ENCODE measurements at regions not wholly inside any gene's neighbourhood (a gene's known extent, or its start where the extent isn't known, plus 50 kb on each side); places are given as distances from the start of the nearest gene placed in this dataset.
"Not testable (repeated sequence)": the region's sequence is repeated elsewhere in the genome, so short reads cannot be mapped to it uniquely, and the experiment has no call there.

DNA sequence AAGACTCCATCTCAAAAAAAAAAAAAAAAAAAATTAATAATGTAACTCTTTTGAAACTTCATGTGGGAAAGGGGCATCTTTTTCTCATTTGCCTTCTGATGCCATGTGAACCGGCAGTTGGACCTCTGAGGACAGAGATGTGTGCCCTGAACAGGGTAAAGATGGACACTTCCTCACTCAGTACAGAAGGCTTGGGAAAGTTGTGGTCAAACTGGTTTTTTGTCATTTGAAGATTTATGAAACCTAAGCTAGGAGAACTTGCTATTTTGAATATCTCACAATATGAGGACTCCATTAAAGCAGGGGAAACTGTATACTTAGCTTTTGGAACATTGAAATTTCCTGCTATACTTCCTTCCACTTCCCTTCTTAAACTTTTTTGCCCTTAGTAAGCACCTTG, 147.5 kb upstream of the ALDH1B1 start:
- Histone ChIP-seq H3K36me3 (ENCODE audit: control insufficient read depth, insufficient read depth, low read length) (no peaks in the 10 kb centered on the region), H2BK120ac (ENCODE audit: low read depth, low read length) (no peak overlapping the region), H3K56ac (ENCODE audit: low read length) (no peak overlapping the region), H3K27me3 (ENCODE audit: insufficient read depth, low read length, poor library complexity) (no peaks in the 10 kb centered on the region), H3K4me2 (ENCODE audit: low read length) (no peak overlapping the region), H3K4me1 (ENCODE audit: control insufficient read depth, low read depth, low read length) (no peaks in the 10 kb centered on the region), H3K4ac (ENCODE audit: low read depth, low read length) (no peak overlapping the region), H2AK5ac (ENCODE audit: low read length) (no peak overlapping the region), H3K27ac (ENCODE audit: low read depth, low read length) (no peak overlapping the region), H2BK15ac (replicated peaks; ENCODE audit: low read depth) (no peak overlapping the region), H3K79me1 (ENCODE audit: low read length) (no peaks in the 10 kb centered on the region), H3K79me2 (ENCODE audit: control insufficient read depth, insufficient read depth, low read length) (no peaks in the 10 kb centered on the region), H4K8ac (ENCODE audit: low read depth, low read length) (no peak overlapping the region), H3K23ac (ENCODE audit: low read length) (no peak overlapping the region), H3K9ac (ENCODE audit: low read length) (no peak overlapping the region), H2BK5ac (ENCODE audit: low read length) (no peak overlapping the region), H4K5ac (ENCODE audit: low read length) (no peak overlapping the region), H3K4me3 (ENCODE audit: low read length) (no peak overlapping the region), H3K18ac (ENCODE audit: low read length) (no peak overlapping the region)
- no peak for DNase-seq
- WGBS (ENCODE audit: extremely low coverage, insufficient coverage, low lambda C conversion rate) = no CpG with 5 or more reads among the region's 1 CpG

DNA sequence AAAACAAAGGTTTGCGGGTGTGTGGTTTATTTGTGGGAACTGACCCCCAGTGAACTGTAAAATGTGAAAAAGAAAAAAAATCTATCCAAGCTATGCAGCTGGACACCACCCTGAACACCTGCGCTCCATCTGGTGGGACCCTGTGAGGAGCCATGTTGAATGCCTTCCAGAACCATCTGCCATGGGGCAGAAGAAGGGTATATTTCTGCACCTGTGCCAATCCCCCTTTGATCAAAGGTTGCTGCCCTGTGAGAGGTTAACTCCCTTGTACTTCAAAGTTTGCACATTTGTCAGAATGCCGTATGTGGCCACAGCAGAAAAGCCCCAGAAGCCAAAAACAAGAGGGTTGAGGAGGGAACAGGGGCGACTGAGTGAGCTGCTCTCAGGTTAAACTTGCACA, 148.5 kb upstream of the ALDH1B1 start:
- H3K79me1 ChIP-seq (ENCODE audit: low read length) = no peaks in the 10 kb centered on the region
- no peak for DNase-seq
- no CpG with 5 or more reads among the region's 4 CpGs for WGBS (ENCODE audit: extremely low coverage, insufficient coverage, low lambda C conversion rate)
- H3K4ac ChIP-seq (ENCODE audit: low read depth, low read length) = no peak overlapping the region
- no peak overlapping the region for H4K8ac ChIP-seq (ENCODE audit: low read depth, low read length)
- H3K18ac ChIP-seq (ENCODE audit: low read length) = no peak overlapping the region
- H3K9ac ChIP-seq (ENCODE audit: low read length) = no peak overlapping the region
- no peak overlapping the region for H3K27ac ChIP-seq (ENCODE audit: low read depth, low read length)
- no peak overlapping the region for H2BK120ac ChIP-seq (ENCODE audit: low read depth, low read length)
- H3K36me3 ChIP-seq (ENCODE audit: control insufficient read depth, insufficient read depth, low read length) = no peaks in the 10 kb centered on the region
- H3K4me3 ChIP-seq (ENCODE audit: low read length) = no peak overlapping the region
- H3K79me2 ChIP-seq (ENCODE audit: control insufficient read depth, insufficient read depth, low read length) = no peaks in the 10 kb centered on the region
- H3K56ac ChIP-seq (ENCODE audit: low read length) = no peak overlapping the region
- no peak overlapping the region for H2BK15ac ChIP-seq (replicated peaks; ENCODE audit: low read depth)
- no peaks in the 10 kb centered on the region for H3K27me3 ChIP-seq (ENCODE audit: insufficient read depth, low read length, poor library complexity)
- no peak overlapping the region for H2AK5ac ChIP-seq (ENCODE audit: low read length)
- no peak overlapping the region for H2BK5ac ChIP-seq (ENCODE audit: low read length)
- no peak overlapping the region for H3K23ac ChIP-seq (ENCODE audit: low read length)
- no peak overlapping the region for H3K4me2 ChIP-seq (ENCODE audit: low read length)
- no peak overlapping the region for H4K5ac ChIP-seq (ENCODE audit: low read length)
- no peaks in the 10 kb centered on the region for H3K4me1 ChIP-seq (ENCODE audit: control insufficient read depth, low read depth, low read length)

GRCh38 chr9:38242151-38242550, 150.4 kb upstream of the ALDH1B1 start:
- H3K23ac ChIP-seq (ENCODE audit: low read length); H3K9ac ChIP-seq (ENCODE audit: low read length); H2BK120ac ChIP-seq (ENCODE audit: low read depth, low read length); H3K79me1 ChIP-seq (ENCODE audit: low read length); H3K4me1 ChIP-seq (ENCODE audit: control insufficient read depth, low read depth, low read length); H3K4me2 ChIP-seq (ENCODE audit: low read length); H3K4me3 ChIP-seq (ENCODE audit: low read length); H2AK5ac ChIP-seq (ENCODE audit: low read length); H2BK5ac ChIP-seq (ENCODE audit: low read length); H4K5ac ChIP-seq (ENCODE audit: low read length); H3K36me3 ChIP-seq (ENCODE audit: control insufficient read depth, insufficient read depth, low read length); H3K79me2 ChIP-seq (ENCODE audit: control insufficient read depth, insufficient read depth, low read length); H4K8ac ChIP-seq (ENCODE audit: low read depth, low read length); H3K27me3 ChIP-seq (ENCODE audit: insufficient read depth, low read length, poor library complexity); H3K18ac ChIP-seq (ENCODE audit: low read length); H3K4ac ChIP-seq (ENCODE audit: low read depth, low read length); H3K56ac ChIP-seq (ENCODE audit: low read length); DNase-seq; H2BK15ac ChIP-seq (replicated peaks; ENCODE audit: low read depth); H3K27ac ChIP-seq (ENCODE audit: low read depth, low read length): not testable (repeated sequence)
- no CpG with 5 or more reads among the region's 30 CpGs for WGBS (ENCODE audit: extremely low coverage, insufficient coverage, low lambda C conversion rate)

DNA sequence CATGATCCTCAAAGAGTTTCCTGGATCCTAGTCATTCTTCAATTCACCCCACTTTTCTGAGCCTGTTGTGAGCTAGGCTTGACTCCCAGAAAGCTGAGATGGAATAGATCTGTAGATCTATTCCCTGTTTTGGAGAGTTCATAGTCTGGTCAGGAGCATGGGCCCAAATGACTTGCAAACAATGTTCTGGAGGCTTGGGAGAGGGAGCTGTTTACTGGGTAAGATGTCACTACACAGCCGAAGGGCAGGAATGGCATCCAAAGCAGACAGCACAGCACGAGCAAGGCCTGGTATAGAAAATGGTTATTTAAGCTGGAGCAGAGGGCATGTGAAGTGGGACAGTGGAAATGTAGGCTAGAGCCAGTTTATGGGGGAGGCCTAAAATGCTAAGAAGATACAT, 152.5 kb upstream of the ALDH1B1 start:
- Histone ChIP-seq H3K4me3 (ENCODE audit: low read length) (no peak overlapping the region), H2BK120ac (ENCODE audit: low read depth, low read length) (no peak overlapping the region), H3K79me1 (ENCODE audit: low read length) (no peaks in the 10 kb centered on the region), H3K56ac (ENCODE audit: low read length) (no peak overlapping the region), H3K27me3 (ENCODE audit: insufficient read depth, low read length, poor library complexity) (no peaks in the 10 kb centered on the region), H3K9ac (ENCODE audit: low read length) (no peak overlapping the region), H3K36me3 (ENCODE audit: control insufficient read depth, insufficient read depth, low read length) (no peaks in the 10 kb centered on the region), H3K4me2 (ENCODE audit: low read length) (no peak overlapping the region), H3K18ac (ENCODE audit: low read length) (no peak overlapping the region), H4K8ac (ENCODE audit: low read depth, low read length) (no peak overlapping the region), H3K23ac (ENCODE audit: low read length) (no peak overlapping the region), H3K27ac (ENCODE audit: low read depth, low read length) (no peak overlapping the region), H3K79me2 (ENCODE audit: control insufficient read depth, insufficient read depth, low read length) (no peaks in the 10 kb centered on the region), H3K4me1 (ENCODE audit: control insufficient read depth, low read depth, low read length) (no peaks in the 10 kb centered on the region), H2BK5ac (ENCODE audit: low read length) (no peak overlapping the region), H2AK5ac (ENCODE audit: low read length) (no peak overlapping the region), H3K4ac (ENCODE audit: low read depth, low read length) (no peak overlapping the region), H2BK15ac (replicated peaks; ENCODE audit: low read depth) (no peak overlapping the region), H4K5ac (ENCODE audit: low read length) (no peak overlapping the region)
- DNase-seq = no peak
- WGBS (ENCODE audit: extremely low coverage, insufficient coverage, low lambda C conversion rate) = no CpG with 5 or more reads among the region's 2 CpGs

DNA sequence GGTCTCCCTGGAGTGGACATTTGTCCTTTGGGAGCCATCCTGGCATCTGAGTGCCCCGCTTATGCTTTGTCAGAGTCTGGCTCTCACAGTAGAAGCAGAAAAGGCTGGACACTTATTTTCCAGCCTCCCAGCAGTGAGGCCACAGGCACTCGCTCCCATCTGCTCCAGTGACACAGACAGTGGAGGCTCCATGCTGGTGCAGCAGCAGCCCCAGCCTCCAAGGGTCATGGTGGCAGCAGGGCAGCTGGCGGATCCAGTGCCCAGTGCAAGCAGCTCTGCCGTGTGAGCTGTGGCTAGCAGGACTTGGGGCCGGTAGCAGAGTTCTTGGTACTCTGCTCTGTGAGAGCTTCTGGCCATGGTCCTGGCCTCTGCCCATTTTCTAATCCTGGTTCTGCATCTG, 157.3 kb upstream of the ALDH1B1 start:
- no peak for DNase-seq
- H3K4ac ChIP-seq (ENCODE audit: low read depth, low read length) = no peak overlapping the region

DNA sequence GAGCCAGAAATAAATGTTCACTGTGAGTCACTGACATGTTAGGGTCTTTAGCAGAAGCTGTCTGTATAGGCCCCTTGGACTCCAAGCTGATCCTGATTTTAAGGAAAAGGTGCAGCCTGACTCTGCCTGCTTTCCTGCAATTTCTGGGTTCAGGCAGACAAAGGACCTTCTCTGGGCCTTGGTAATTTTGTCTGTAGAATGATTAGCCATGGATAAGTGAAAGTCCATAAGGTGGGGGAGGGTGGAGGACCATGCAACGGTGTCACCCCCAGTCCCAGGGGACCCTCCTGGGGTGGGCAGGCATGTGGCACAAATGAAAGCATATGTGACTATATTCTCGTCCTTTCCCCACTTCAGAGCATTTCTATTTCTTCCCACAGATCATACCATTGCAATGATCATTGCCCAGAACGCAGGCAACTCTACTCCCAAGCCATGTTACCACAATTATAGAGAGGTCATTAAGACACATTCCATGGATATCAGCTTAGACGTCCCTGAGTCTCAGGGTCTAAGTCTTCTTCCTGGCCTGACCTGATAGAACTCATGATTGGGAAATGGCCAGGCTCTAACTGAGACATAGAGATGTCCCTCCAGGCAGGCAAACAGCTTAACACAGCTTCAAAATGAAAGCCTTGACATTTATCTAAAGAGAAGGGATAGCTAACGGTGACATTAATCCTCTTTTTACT, 157.9 kb upstream of the ALDH1B1 start:
- H3K4me1 ChIP-seq (ENCODE audit: control insufficient read depth, low read depth, low read length) = no peaks in the 10 kb centered on the region
- no CpG with 5 or more reads among the region's 5 CpGs for WGBS (ENCODE audit: extremely low coverage, insufficient coverage, low lambda C conversion rate)
- no peak overlapping the region for H3K4ac ChIP-seq (ENCODE audit: low read depth, low read length)
- no peak overlapping the region for H3K56ac ChIP-seq (ENCODE audit: low read length)
- no peak for DNase-seq
- H3K79me2 ChIP-seq (ENCODE audit: control insufficient read depth, insufficient read depth, low read length) = no peaks in the 10 kb centered on the region
- no peak overlapping the region for H2AK5ac ChIP-seq (ENCODE audit: low read length)
- H2BK15ac ChIP-seq (replicated peaks; ENCODE audit: low read depth) = no peak overlapping the region
- H3K36me3 ChIP-seq (ENCODE audit: control insufficient read depth, insufficient read depth, low read length) = no peaks in the 10 kb centered on the region
- H3K4me3 ChIP-seq (ENCODE audit: low read length) = no peak overlapping the region
- no peaks in the 10 kb centered on the region for H3K27me3 ChIP-seq (ENCODE audit: insufficient read depth, low read length, poor library complexity)
- no peaks in the 10 kb centered on the region for H3K79me1 ChIP-seq (ENCODE audit: low read length)
- H3K27ac ChIP-seq (ENCODE audit: low read depth, low read length) = no peak overlapping the region
- no peak overlapping the region for H2BK120ac ChIP-seq (ENCODE audit: low read depth, low read length)
- H3K23ac ChIP-seq (ENCODE audit: low read length) = no peak overlapping the region
- H3K9ac ChIP-seq (ENCODE audit: low read length) = no peak overlapping the region
- H4K8ac ChIP-seq (ENCODE audit: low read depth, low read length) = no peak overlapping the region
- no peak overlapping the region for H3K4me2 ChIP-seq (ENCODE audit: low read length)
- H3K18ac ChIP-seq (ENCODE audit: low read length) = no peak overlapping the region
- no peak overlapping the region for H2BK5ac ChIP-seq (ENCODE audit: low read length)
- H4K5ac ChIP-seq (ENCODE audit: low read length) = no peak overlapping the region

More for the DNA sequence above, 157.3 kb upstream of the ALDH1B1 start:
- Histone ChIP-seq H3K79me2 (ENCODE audit: control insufficient read depth, insufficient read depth, low read length) (no peaks in the 10 kb centered on the region), H2BK5ac (ENCODE audit: low read length) (no peak overlapping the region), H3K56ac (ENCODE audit: low read length) (no peak overlapping the region), H3K36me3 (ENCODE audit: control insufficient read depth, insufficient read depth, low read length) (no peaks in the 10 kb centered on the region), H4K5ac (ENCODE audit: low read length) (no peak overlapping the region), H2BK120ac (ENCODE audit: low read depth, low read length) (no peak overlapping the region), H3K18ac (ENCODE audit: low read length) (no peak overlapping the region), H3K23ac (ENCODE audit: low read length) (no peak overlapping the region), H3K79me1 (ENCODE audit: low read length) (no peaks in the 10 kb centered on the region), H2BK15ac (replicated peaks; ENCODE audit: low read depth) (no peak overlapping the region), H3K27me3 (ENCODE audit: insufficient read depth, low read length, poor library complexity) (no peaks in the 10 kb centered on the region), H3K4me3 (ENCODE audit: low read length) (no peak overlapping the region), H4K8ac (ENCODE audit: low read depth, low read length) (no peak overlapping the region), H3K27ac (ENCODE audit: low read depth, low read length) (no peak overlapping the region), H3K4me2 (ENCODE audit: low read length) (no peak overlapping the region), H3K9ac (ENCODE audit: low read length) (no peak overlapping the region), H3K4me1 (ENCODE audit: control insufficient read depth, low read depth, low read length) (no peaks in the 10 kb centered on the region), H2AK5ac (ENCODE audit: low read length) (no peak overlapping the region)
- no CpG with 5 or more reads among the region's 5 CpGs for WGBS (ENCODE audit: extremely low coverage, insufficient coverage, low lambda C conversion rate)

Measured in mesendoderm (in vitro differentiated cells).